GM12873 (cell line): ENCODE measurements at regions not wholly inside any gene's neighbourhood (a gene's known extent, or its start where the extent isn't known, plus 50 kb on each side); places are given as distances from the start of the nearest gene placed in this dataset.

Source experiments
- CTCF ChIP-seq: IDR thresholded peaks from 2 replicates; pipeline ENCODE4 v1.5.1; 2012; ENCODE audit warnings: low read depth, mild to moderate bottlenecking, moderate library complexity, low read length, control low read depth; ENCODE audit not compliant: insufficient read depth; ENCODE audit errors: missing control alignments

- TF ChIP-seq CTCF = no peak
Observed at GRCh38 chr16:29230671-29231096, 175.8 kb downstream of the NPIPB11 start.

- peak; percentile 59 for TF ChIP-seq CTCF
Observed at GRCh38 chr16:29227751-29228663, 178.5 kb downstream of the NPIPB11 start.

GRCh38 chr16:29226782-29227181 lies 179.7 kb downstream of the NPIPB11 start:
- TF ChIP-seq CTCF = no peak

GRCh38 chr16:29204806-29205135 lies 201.7 kb downstream of the NPIPB11 start:
- TF ChIP-seq CTCF = no peak

GRCh38 chr16:29198731-29199521 lies 207.6 kb downstream of the NPIPB11 start:
- TF ChIP-seq CTCF = no peak

GRCh38 chr16:29198231-29198630 lies 208.3 kb downstream of the NPIPB11 start:
- TF ChIP-seq CTCF = no peak
